HCT116 (cell line): ENCODE measurements at regions not wholly inside any gene's neighbourhood (a gene's known extent, or its start where the extent isn't known, plus 50 kb on each side); places are given as distances from the start of the nearest gene placed in this dataset.
A peak's percentile ranks its signal among the peaks of the same experiment; 100 is the strongest.

Experiments used
- ATAC-seq: fragments of 200-7000 bp; cut with Tn5 transposase; 2 replicates; pipeline ENCODE4 v1.9.1; 2020; ENCODE audit warnings: mild to moderate bottlenecking, moderate library complexity
- BruUV-seq: library from RNA; stranded (reverse); fragments of 400-500 nt; replicated peaks from 2 replicates; lab custom pipeline; 2021; lab: Mats Ljungman, UMichigan
- CTCF ChIA-PET: fragments of 300-600 bp; sonication (Branson Sonifier 250); formaldehyde crosslinking; loops from one replicate; lab custom pipeline; 2021; ENCODE audit warnings: antibody characterized with exemption; lab: Charles Lee
- POLR2A ChIA-PET: fragments of 300-600, 350-600 bp; sonication (Branson Sonifier 250); formaldehyde crosslinking; loops from one replicate; lab custom pipeline; 2021; ENCODE audit warnings: antibody characterized with exemption; lab: Charles Lee
- RAD21 ChIA-PET, 2 experiments: fragments of 300-600 bp; sonication (Branson Sonifier 250); formaldehyde crosslinking; loops; one replicate each; lab custom pipeline; 2023; ENCODE audit warnings: low total read pairs in 2 of 2; ENCODE audit not compliant: uncharacterized antibody in 2 of 2, unreplicated experiment in 2 of 2, low non-redundant PET in 1 of 2; lab: Charles Lee
- DNase-seq: peaks from one replicate; pipeline ENCODE4 v3.0.0-alpha.2; 2010; ENCODE audit warnings: low read depth, low spot score
- H2AFZ ChIP-seq: fragments of 200-600 bp; shearing (Covaris generic), sonication (generic); 2 replicates; pipeline ENCODE4 v1.6.1; 2017; ENCODE audit warnings: low read depth, mixed run types, mixed read lengths, antibody characterized with exemption, low read length; ENCODE audit not compliant: poor library complexity, severe bottlenecking
- H3K27ac ChIP-seq: 2 replicates; pipeline ENCODE4 v1.5.1; 2012; ENCODE audit warnings: low read depth, low read length
- H3K27me3 ChIP-seq: fragments of 200-600 bp; sonication (generic); 2 replicates; pipeline ENCODE4 v1.6.1; 2016; ENCODE audit warnings: mixed run types, low read length, mixed read lengths; ENCODE audit not compliant: insufficient read depth
- H3K36me3 ChIP-seq, 2 experiments: fragments of 200-500 bp in 1 of 2; fragments of 200-600 bp in 1 of 2; sonication (Bioruptor generic) in 1 of 2; sonication (generic) in 1 of 2; 2 replicates each; pipeline versions ENCODE4 v1.5.1 to v1.6.1; 2014 to 2016; ENCODE audit warnings: low read length in 2 of 2, inconsistent platforms in 1 of 2, mixed read lengths in 1 of 2, mixed run types in 1 of 2; ENCODE audit not compliant: insufficient read depth in 2 of 2, control insufficient read depth in 1 of 2
- H3K4me1 ChIP-seq, 2 experiments: fragments of 200-600 bp in 1 of 2; sonication (generic) in 1 of 2; 2 replicates each; pipeline versions ENCODE4 v1.5.1 to v1.6.1; 2012 to 2017; ENCODE audit warnings: low read length in 2 of 2, inconsistent platforms in 1 of 2, mild to moderate bottlenecking in 1 of 2, mixed read lengths in 1 of 2, mixed run types in 1 of 2, moderate library complexity in 1 of 2; ENCODE audit not compliant: insufficient read depth in 2 of 2, control insufficient read depth in 1 of 2
- H3K4me2 ChIP-seq: fragments of 200-600 bp; sonication (generic); 2 replicates; pipeline ENCODE4 v1.6.1; 2017; ENCODE audit warnings: mixed run types, low read length, mixed read lengths
- H3K4me3 ChIP-seq, 2 experiments: fragments of 200-600 bp in 1 of 2; sonication (generic) in 1 of 2; replicated peaks in 1 of 2; 2 replicates each; pipeline ENCODE4 v1.5.1; 2011 to 2016; ENCODE audit warnings: low read length in 2 of 2, control low read depth in 1 of 2, low read depth in 1 of 2, mild to moderate bottlenecking in 1 of 2, mixed read lengths in 1 of 2, mixed run types in 1 of 2
- H3K79me2 ChIP-seq: fragments of 200-600 bp; sonication (generic); 2 replicates; pipeline ENCODE4 v1.6.1; 2017; ENCODE audit warnings: mild to moderate bottlenecking, mixed run types, low read length, moderate library complexity, mixed read lengths; ENCODE audit not compliant: insufficient read depth
- H3K9ac ChIP-seq: fragments of 200-600 bp; sonication (generic); 2 replicates; pipeline ENCODE4 v1.6.1; 2016; ENCODE audit warnings: low read length, mixed read lengths
- H3K9me2 ChIP-seq: fragments of 200-600 bp; sonication (generic), shearing (Covaris generic); 2 replicates; pipeline ENCODE4 v1.6.1; 2017; ENCODE audit warnings: mixed run types, mild to moderate bottlenecking, moderate library complexity; ENCODE audit not compliant: insufficient read depth
- H3K9me3 ChIP-seq, 2 experiments: fragments of 200-500 bp in 1 of 2; fragments of 200-600 bp in 1 of 2; sonication (Bioruptor generic) in 1 of 2; sonication (generic) in 1 of 2; 2 replicates each; pipeline ENCODE4 v1.6.1; 2014 to 2017; ENCODE audit warnings: low read length in 2 of 2, mixed read lengths in 2 of 2, inconsistent platforms in 1 of 2, low read depth in 1 of 2, mild to moderate bottlenecking in 1 of 2, mixed run types in 1 of 2, moderate library complexity in 1 of 2; ENCODE audit not compliant: control insufficient read depth in 1 of 2, insufficient read depth in 1 of 2
- H4K20me1 ChIP-seq: fragments of 200-600 bp; sonication (generic), shearing (Covaris generic); 2 replicates; pipeline ENCODE4 v1.6.1; 2017; ENCODE audit warnings: mixed run types, mild to moderate bottlenecking, moderate library complexity; ENCODE audit not compliant: insufficient read depth
- CTCF ChIP-seq, 3 experiments: fragments of 200-600 bp in 1 of 3; sonication (generic) in 1 of 3; IDR thresholded peaks in 2 of 3; conservative IDR thresholded peaks in 1 of 3; 2 replicates each; pipeline ENCODE4 v1.5.1; 2012 to 2017; ENCODE audit warnings: low read depth in 2 of 3, low read length in 2 of 3, antibody characterized with exemption in 1 of 3, borderline replicate concordance in 1 of 3, control low read depth in 1 of 3, mild to moderate bottlenecking in 1 of 3, mixed read lengths in 1 of 3, mixed run types in 1 of 3, moderate library complexity in 1 of 3; ENCODE audit not compliant: insufficient read depth in 1 of 3
- POLR2AphosphoS5 ChIP-seq: IDR thresholded peaks from 2 replicates; pipeline ENCODE4 v1.6.1; 2011; ENCODE audit warnings: mild to moderate bottlenecking, low read depth, low read length, moderate library complexity
- RAD21 ChIP-seq: IDR thresholded peaks from 2 replicates; pipeline ENCODE4 v1.6.1; 2012; ENCODE audit warnings: low read depth, mild to moderate bottlenecking
- intact Hi-C: fragments of 100-400 bp; cut with micrococcal nuclease; formaldehyde crosslinking; loops from 2 replicates; pipeline ENCODE4 v1.10.0; 2022

GRCh38 chr7:115218076-115218475 lies 296.2 kb downstream of the MDFIC start (continued):
- no peak for TF ChIP-seq CTCF (IDR thresholded peaks at IDR 0.05 in 2 of 3, conservative IDR thresholded peaks at IDR 0.05 in 1 of 3; ENCODE audit: borderline replicate concordance in 1 of 3, insufficient read depth in 1 of 3, low read depth in 2 of 3, low read length in 2 of 3)

GRCh38 chr7:115217373-115217772 lies 295.5 kb downstream of the MDFIC start:
- ATAC-seq: no peak
- no TSS peak for BruUV-seq

More at GRCh38 chr7:115217373-115217772, 295.5 kb downstream of the MDFIC start:
- no peak overlapping the region for H2AFZ ChIP-seq
- H3K27ac ChIP-seq: no peak overlapping the region
- H3K79me2 ChIP-seq: no peaks in the 10 kb centered on the region
- H3K4me3 ChIP-seq: no peak overlapping the region
- no peaks in the 10 kb centered on the region for H3K36me3 ChIP-seq
- TF ChIP-seq POLR2AphosphoS5: no peak
- TF ChIP-seq CTCF (IDR thresholded peaks at IDR 0.05 in 2 of 3, conservative IDR thresholded peaks at IDR 0.05 in 1 of 3; ENCODE audit: borderline replicate concordance in 1 of 3, insufficient read depth in 1 of 3, low read depth in 2 of 3, low read length in 2 of 3): peak; percentile 4 to 42 (median 28); a peak in 3 of 6 replicates
- peak; percentile 59 for TF ChIP-seq RAD21
- TF ChIP-seq, all 23 proteins: peak for 2
- Histone ChIP-seq H3K4me1 (no peaks in the 10 kb centered on the region), H4K20me1 (no peaks in the 10 kb centered on the region), H3K9me2 (no peaks in the 10 kb centered on the region), H3K27me3 (no peaks in the 10 kb centered on the region), H3K9ac (no peak overlapping the region), H3K9me3 (no peaks in the 10 kb centered on the region), H3K4me2 (no peak overlapping the region)
- ChIA-PET POLR2A (no interaction called here), RAD21 (interaction anchor here (1.8 to 1.9 kb wide), 2 partner anchors 352 kb away, joined by 6 to 10 read pairs; no protein-coding TSS in a partner anchor), CTCF (interaction anchor here (1.1 to 2.7 kb wide), 5 partner anchors 14 to 1136 kb away, joined by 3 to 20 read pairs (median 7); no protein-coding TSS in a partner anchor)
- DNase-seq: no peak
- intact Hi-C loops: loop anchor here (5.0 kb wide), 1 partner anchor 350 kb away; no protein-coding TSS in a partner anchor
